NCI-H446 treated with DMSO at 0.1 percent for 48 hours (cell line): ENCODE measurements at regions not wholly inside any gene's neighbourhood (a gene's known extent, or its start where the extent isn't known, plus 50 kb on each side); places are given as distances from the start of the nearest gene placed in this dataset.
"Not testable (repeated sequence)": the region's sequence is repeated elsewhere in the genome, so short reads cannot be mapped to it uniquely, and the experiment has no call there.

Source experiments
- DNase-seq: peaks from one replicate; lab custom pipeline; 2025; lab: John Stamatoyannopoulos, UW

GRCh38 chr7:127530148-127530547, 55.2 kb downstream of the GCC1 start:
- DNase-seq: no peak

DNA sequence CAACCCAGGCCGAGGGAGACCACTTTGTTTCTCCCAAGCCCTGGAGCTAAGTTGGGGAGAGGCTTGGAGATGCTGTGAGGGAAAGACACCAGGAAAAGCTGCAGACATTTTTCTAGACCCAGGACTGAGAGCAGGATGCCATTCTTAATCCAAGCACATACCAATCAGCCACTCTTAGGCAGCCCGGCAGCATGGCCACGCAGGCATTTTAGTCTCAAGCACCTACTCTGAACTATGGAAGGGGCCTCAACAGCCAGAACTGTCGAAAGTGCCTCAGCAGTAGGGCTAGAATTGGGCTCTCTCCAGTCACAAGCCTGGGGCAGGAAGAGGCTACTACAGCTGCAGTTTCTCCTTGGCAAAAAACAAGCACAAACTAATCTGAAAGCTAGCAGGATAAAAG, 57.8 kb downstream of the GCC1 start:
- no peak for DNase-seq

- no peak for DNase-seq
Measured at GRCh38 chr7:127525866-127526480, 59.4 kb downstream of the GCC1 start.

DNA sequence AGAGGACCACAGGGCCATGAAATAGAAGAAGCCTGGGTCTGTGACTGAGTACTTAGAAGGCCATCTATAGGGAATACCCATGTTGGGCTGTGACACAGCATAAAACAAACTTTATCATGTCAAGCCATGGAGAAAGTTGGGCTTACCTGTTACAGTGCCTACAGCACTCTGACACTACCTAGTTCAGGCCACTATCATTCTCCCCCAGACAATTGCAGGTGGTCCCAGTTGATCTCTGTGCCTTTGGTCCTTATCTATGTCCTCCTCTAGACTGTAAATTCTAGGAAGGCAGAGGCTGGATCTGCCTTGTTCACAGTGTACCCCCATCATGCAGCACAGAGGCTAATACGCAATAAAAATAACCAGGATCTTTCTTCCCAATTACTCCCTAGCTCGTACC, 69.1 kb downstream of the GCC1 start:
- DNase-seq: no peak

DNA sequence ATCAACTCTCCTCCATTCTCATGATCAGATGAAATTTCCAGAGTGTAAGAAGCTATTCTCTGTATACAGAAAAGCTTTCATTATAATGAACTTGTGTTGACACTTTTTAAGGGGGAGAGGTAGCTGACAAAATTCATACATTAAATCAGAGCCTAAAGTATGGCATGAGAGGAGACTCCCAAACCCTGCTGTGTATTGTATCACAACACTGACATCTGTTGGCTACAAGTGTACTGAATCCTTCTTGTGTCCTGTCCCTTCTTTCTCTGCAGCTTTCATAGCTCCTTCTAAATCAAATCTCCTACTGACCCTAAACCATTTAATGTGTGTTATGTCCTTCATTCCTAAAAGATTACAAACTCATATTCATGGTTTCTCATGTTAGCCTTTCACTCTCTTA, 70.9 kb downstream of the GCC1 start:
- no peak for DNase-seq

GRCh38 chr7:127513311-127513710, 72.1 kb downstream of the GCC1 start:
- DNase-seq: no peak

DNA sequence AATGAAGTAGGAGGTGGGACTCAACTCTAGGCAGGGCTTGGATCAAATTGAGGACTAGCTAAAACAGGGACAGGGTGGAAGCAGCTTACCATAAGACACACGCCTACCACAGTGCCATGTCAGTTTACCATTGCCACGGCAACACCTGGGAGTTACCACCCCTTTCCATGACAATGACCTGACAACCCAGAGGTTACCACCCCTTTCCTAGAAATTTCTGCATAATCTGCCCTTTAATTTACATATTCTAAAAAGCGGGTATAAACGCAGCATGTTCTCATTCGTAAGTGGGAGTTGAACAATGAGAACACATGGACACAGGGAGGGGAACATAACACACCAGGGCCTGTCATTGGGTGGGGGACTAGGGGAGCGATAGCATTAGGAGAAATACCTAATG, 72.7 kb downstream of the GCC1 start:
- DNase-seq: no peak

- DNase-seq: no peak
Measured at GRCh38 chr7:127504715-127505114, 80.7 kb downstream of the GCC1 start.

- no peak for DNase-seq
Measured at GRCh38 chr7:127501817-127502216, 83.6 kb downstream of the GCC1 start.

DNA sequence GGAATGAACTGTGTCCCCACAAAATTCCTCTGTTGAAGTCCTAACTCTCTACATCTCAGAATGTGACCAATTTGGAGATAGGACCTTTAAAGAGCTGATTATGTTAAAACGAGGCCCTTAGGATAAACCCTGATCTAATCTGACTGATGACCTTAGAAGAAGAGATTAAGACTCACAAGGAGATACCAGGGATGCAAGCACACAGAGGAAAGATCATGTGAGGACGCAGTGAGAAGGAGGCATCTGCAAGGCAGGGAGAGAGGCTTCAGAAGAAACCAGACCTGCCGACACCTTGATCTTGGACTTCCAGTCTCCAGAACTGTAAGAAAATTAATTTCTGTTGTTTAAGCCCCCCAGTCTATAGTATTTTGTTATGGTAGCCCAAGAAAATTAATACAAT, 94.9 kb upstream of the ZNF800 start:
- no peak for DNase-seq

DNA sequence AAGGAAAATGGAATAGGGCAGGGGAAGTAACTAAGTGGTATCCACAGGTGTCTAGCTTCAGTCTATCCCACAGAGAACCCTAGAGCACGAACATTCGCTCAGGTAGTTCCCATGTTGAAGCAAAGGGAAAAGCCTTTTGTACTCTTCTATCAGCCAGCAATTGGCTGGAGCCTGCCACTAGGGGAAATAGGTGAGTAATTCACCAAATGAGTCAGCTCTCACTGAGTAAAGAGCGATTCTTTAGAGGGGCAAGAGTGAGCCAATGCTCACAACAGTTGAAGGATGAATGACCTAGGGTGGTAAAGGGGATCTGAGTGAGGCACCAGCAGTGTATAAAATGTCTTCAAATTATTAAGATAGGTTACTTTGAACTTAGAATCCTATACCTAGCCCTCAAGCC, 94.1 kb upstream of the ZNF800 start:
- no peak for DNase-seq

- no peak for DNase-seq
Measured at GRCh38 chr7:127485482-127485881, 93.0 kb upstream of the ZNF800 start.

DNA sequence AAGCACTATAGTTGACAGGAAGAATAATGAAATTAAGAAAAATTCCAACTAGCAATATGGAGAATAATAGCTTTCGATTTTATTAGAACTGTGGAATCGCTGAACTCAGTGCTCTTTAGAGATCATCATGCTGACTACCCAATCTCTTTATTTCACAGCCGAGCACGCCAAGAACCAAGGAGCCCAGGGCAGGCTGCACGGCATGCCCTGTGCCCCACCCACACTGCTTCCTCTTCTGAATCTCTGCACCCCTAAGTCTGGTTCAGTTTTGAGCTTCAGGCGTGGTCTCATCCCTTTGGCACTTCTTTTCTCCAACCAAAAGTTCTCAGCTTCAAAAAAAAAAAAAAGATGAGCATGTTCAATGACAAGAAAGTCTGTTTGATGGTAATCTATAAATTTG, 92.4 kb upstream of the ZNF800 start:
- no peak for DNase-seq

DNA sequence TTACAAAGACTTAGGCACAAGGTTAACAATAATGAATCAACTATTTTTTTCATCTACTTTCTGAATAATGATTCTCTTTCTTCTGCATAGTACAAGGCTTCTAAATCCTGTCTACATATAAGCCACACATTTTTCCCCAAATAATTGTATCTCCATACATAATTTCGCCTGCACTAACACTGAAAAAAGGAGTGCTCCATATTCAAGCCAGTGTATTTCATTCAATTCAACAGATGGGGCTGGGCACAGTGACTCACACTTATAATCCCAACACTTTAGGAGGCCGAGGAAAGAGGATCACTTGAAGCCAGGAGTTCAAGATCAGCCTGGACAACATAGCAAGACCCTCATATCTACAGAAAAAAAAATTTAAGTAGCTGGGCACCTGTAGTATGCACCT, 86.0 kb upstream of the ZNF800 start:
- DNase-seq: no peak

- no peak for DNase-seq
Measured at GRCh38 chr7:127478024-127478355, 85.5 kb upstream of the ZNF800 start.

DNA sequence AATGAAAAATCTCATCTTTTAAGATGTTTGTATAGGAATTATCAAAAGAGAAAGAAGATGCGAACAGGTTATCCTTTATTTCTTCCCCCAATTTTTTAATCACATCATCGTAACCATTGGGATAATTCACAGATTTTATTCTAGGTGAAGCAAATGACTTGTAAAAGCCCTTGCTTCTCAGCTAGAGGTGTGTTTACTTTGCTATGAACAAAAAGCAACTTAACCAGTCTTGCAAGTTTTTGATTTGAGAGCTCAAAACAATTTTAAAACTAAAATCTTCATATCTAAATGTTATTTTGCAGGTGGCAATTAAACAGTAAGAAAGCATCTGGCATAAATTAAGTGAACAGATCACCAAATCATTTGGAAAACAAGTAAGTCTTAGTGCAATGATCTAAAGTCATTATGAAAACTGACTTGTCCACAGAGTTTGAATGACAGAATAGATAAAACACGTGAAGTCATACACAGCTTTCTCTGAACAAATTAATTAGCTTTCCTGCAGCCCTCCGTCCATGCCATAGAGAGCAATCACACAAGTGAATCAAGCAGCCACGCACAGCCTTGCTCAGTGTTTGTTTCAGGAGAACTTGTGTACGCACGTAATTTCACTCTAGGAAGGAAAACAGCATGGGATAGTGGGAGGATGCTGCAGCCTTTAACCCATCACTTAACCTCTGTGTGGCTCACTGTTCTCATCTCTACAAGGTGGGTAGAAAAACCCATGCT, 85.0 kb upstream of the ZNF800 start:
- no peak for DNase-seq

DNA sequence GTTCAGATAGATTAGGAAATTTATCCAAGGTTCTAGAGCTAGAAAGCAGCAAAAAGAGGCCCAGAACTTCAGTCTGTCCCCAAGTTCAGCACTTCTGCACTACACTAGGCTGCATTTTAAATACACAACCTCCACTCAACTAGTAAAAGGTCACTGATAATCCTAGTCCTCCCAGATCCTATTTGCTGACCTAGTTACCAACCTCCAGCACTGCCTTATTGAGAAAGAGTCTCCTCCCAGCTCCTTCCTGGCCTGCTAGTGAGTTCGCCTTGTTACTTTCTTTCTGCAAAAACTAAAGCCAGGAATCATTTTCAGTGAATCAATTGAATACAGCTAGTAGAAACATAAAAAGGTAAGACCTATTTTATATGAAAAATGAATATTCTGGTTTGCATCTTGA, 84.1 kb upstream of the ZNF800 start:
- no peak for DNase-seq

DNA sequence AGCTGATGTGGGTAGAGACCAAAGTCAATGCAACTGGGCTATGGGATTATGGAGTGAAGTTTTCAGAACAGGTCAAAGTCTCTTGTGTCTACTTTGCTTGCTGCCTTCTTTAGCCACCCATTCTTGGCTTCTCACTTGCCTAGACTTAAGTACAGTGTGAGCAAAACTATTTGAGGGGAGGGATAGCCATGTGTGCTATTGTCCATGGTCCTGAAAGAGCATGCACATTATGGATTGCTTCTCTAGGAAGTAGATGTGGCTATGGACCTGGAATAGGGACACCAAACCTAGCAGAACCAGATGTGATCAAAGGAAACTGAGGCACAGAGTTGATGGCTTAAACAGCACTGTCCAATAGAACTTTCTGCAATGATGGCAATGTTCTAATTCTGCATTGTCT, 81.9 kb upstream of the ZNF800 start:
- no peak for DNase-seq

DNA sequence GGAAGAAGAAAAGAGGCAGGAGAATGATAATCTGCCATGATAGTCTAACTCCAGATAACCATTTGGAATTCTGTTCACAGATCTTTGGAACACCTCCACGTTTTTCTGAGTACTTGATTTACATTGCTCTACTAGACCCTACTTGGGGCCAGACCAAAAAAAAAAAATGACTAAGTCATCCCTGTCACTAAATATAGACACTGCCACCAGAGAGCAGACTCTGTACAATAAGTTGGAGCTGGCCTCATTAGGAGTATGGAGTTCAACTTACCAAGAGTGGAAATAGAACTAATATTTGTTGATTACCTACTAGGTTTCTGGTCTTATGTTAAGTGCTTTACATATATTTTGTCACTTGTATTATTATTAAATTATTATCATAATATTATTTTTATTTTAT, 80.9 kb upstream of the ZNF800 start:
- DNase-seq: no peak

- DNase-seq: no peak
Measured at GRCh38 chr7:127460077-127460476, 67.6 kb upstream of the ZNF800 start.

DNA sequence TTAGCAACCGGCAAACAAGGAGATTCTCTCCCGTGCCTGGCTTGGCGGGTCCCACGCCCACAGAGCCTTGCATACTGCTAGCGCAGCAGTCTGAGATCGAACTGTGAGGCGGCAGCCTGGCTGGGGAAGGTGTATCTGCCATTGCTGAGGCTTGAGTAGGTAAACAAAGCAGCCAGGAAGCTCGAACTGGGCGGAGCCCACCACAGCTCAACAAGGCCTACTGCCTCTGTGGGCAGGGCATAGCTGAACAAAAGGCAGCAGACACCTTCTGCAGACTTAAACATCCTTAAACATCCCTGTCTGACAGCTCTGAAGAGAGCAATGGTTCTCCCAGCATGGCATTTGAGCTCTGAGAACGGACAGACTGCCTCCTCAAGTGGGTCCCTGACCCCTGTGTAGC, 58.8 kb upstream of the ZNF800 start:
- not testable (repeated sequence) for DNase-seq

GRCh38 chr7:127448566-127448965, 56.1 kb upstream of the ZNF800 start:
- no peak for DNase-seq

DNA sequence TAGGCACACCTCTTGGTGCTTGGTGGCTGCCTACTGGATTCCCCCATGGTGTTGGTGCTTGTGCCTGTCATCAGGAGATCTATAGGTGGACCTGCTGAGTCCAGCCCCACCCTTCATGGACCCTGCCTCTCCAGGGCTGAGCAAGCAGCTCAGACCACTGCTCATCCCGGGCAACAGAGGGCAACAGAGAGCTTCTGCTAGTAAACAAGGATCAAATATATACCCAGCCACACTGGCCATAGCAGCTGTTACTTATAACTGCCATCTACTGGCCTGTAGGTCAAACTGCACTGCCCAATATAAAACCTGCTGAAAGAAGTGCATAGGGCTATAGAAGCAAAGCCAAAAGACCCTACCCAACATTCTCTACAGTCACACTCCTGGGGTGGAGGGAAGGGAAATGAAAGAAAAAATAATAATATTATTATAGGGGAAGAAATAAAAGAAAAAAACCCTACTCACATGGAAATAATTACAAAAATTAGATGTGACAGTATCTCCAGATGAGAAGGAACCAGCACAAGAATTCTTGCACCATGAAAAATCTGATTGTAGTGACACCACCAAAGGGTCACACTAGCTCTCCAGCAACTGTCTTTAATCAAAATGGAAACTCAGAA, 54.9 kb upstream of the ZNF800 start:
- peak; percentile 1 for DNase-seq

DNA sequence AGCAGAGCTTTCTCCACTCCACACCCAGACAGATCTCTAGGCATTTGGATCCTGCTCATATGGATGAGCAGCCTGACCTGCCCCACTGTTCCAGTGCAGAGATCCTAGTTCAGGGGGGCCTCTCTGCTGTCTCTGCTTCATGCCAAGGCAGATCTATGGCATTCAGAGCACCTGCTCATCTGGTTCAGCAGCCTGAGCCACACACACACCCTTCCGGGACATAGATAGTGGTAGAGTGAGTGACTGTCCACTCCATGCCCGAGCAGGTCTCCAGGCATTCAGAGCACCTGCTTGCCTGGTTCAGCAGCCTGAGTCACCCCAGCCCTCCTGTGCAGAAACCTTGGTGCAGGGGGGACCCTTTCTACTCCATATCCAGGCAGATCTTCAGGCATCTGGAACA, 54.3 kb upstream of the ZNF800 start:
- DNase-seq: no peak
